SIG-M5 treated with dmso at 0.1 percent for 504 hours (cell line): ENCODE measurements at regions not wholly inside any gene's neighbourhood (a gene's known extent, or its start where the extent isn't known, plus 50 kb on each side); places are given as distances from the start of the nearest gene placed in this dataset.

Experiments
- DNase-seq: peaks from one replicate; lab custom pipeline; 2025; ENCODE audit not compliant: unreplicated experiment; lab: John Stamatoyannopoulos, UW

- DNase-seq = no peak
These were observed 101.8 kb upstream of the GUCY1A1 start for GRCh38 chr4:155564880-155565279.

GRCh38 chr4:155564086-155564485, 102.6 kb upstream of the GUCY1A1 start:
- no peak for DNase-seq

- DNase-seq = no peak
These were observed 106.7 kb upstream of the GUCY1A1 start for GRCh38 chr4:155559915-155560314.

GRCh38 chr4:155552180-155552579, 114.5 kb upstream of the GUCY1A1 start:
- DNase-seq = no peak

GRCh38 chr4:155548173-155548572, 118.5 kb upstream of the GUCY1A1 start:
- DNase-seq = no peak

- DNase-seq = no peak
These were observed 120.2 kb upstream of the GUCY1A1 start for GRCh38 chr4:155546451-155546850.

- no peak for DNase-seq
These were observed 121.2 kb upstream of the GUCY1A1 start for GRCh38 chr4:155545456-155545855.

GRCh38 chr4:155544547-155544946, 122.1 kb upstream of the GUCY1A1 start:
- DNase-seq = no peak

- DNase-seq = no peak
These were observed 123.4 kb upstream of the GUCY1A1 start for GRCh38 chr4:155543126-155543765.

GRCh38 chr4:155542415-155542814, 124.2 kb upstream of the GUCY1A1 start:
- no peak for DNase-seq

- DNase-seq = no peak
These were observed 124.9 kb upstream of the GUCY1A1 start for GRCh38 chr4:155541716-155542115.

- DNase-seq = no peak
These were observed 126.0 kb upstream of the GUCY1A1 start for GRCh38 chr4:155540698-155541097.

- no peak for DNase-seq
These were observed 126.9 kb upstream of the GUCY1A1 start for GRCh38 chr4:155539746-155540145.

- DNase-seq = no peak
These were observed 130.7 kb upstream of the GUCY1A1 start for GRCh38 chr4:155535802-155536454.

- no peak for DNase-seq
These were observed 134.1 kb upstream of the GUCY1A1 start for GRCh38 chr4:155532373-155533085.

GRCh38 chr4:155530857-155531256, 135.8 kb upstream of the GUCY1A1 start:
- no peak for DNase-seq

- DNase-seq = no peak
These were observed 136.4 kb upstream of the GUCY1A1 start for GRCh38 chr4:155530290-155530689.

- no peak for DNase-seq
These were observed 136.9 kb upstream of the GUCY1A1 start for GRCh38 chr4:155529716-155530115.

GRCh38 chr4:155529272-155529671, 137.4 kb upstream of the GUCY1A1 start:
- DNase-seq = no peak

- no peak for DNase-seq
These were observed 140.0 kb upstream of the GUCY1A1 start for GRCh38 chr4:155526452-155527169.

- no peak for DNase-seq
These were observed 141.7 kb upstream of the GUCY1A1 start for GRCh38 chr4:155524926-155525455.
